Left renal pelvis (tissue), 4 donors: ENCODE measurements at regions not wholly inside any gene's neighbourhood (a gene's known extent, or its start where the extent isn't known, plus 50 kb on each side); places are given as distances from the start of the nearest gene placed in this dataset.

Source experiments
- DNase-seq, 4 donors: peaks; one replicate each; pipeline ENCODE4 v3.0.0-alpha.2; 2013; ENCODE audit warnings: low read depth in 4 of 4, low spot score in 3 of 4

DNA sequence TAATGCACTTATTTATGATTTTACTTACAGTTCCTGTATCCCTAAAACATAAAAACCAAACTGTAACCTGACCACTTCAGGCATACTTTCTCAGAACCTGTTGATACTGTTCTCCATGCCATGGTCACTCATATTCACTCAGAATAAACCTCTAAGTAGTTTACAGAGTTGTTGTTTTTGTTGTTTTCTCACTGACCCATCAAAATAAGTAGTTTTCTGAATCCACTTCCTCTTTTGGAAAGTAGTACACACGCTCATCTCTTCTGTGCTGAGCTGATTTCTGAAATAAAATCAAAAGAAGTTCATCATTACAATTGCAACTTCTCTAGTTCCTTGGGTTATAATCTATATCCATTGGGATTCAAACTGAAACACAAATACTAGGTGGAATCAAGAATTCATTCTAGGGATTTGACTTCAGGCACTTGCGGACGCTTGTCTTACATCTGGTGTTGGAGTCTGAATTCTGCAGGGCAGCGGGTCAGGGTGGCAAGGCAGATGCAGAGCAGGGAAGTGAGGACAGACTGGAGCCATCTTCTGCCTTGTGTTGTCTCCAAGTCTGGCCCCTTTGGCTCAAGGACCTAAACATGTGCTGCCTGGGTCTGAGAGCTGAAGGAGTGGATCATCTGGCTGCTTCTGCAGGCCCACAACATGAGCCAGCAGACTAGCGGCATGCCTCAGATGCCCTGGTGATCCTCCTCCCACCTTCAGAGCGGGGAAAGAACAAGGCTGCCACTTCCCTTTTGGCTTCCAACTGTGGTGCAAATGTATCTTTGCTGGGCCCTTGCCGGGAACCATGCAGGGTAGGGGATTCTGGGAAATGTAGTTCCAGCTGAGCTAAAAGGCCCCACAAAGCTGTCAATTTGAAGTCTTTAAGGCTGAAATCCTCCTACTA, 167.9 kb upstream of the MYLIP start:
- DNase-seq: no peak

DNA sequence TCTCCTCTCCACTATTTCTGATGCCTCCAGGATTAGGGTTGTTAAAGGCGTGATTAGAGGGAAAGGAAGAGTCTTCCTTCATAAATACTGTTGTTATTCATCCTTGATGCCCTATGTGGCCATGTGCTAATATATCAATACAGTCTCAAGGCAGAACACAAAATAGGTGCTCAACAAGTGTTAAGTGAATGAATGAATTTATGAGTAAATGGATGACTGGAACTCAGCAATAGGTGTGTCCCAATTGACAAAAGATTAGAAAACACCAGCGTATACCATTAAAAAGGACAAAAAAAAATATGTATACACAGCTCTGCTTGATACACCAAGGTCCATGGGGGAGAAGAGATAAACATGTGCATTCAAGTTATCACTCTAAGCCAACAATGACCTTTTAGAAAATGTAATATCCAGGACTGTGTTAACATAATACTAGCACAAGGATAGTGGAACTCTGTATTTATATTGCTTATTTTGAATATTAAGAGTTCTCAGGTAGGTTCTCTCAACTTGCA, 171.2 kb upstream of the MYLIP start:
- DNase-seq: no peak

DNA sequence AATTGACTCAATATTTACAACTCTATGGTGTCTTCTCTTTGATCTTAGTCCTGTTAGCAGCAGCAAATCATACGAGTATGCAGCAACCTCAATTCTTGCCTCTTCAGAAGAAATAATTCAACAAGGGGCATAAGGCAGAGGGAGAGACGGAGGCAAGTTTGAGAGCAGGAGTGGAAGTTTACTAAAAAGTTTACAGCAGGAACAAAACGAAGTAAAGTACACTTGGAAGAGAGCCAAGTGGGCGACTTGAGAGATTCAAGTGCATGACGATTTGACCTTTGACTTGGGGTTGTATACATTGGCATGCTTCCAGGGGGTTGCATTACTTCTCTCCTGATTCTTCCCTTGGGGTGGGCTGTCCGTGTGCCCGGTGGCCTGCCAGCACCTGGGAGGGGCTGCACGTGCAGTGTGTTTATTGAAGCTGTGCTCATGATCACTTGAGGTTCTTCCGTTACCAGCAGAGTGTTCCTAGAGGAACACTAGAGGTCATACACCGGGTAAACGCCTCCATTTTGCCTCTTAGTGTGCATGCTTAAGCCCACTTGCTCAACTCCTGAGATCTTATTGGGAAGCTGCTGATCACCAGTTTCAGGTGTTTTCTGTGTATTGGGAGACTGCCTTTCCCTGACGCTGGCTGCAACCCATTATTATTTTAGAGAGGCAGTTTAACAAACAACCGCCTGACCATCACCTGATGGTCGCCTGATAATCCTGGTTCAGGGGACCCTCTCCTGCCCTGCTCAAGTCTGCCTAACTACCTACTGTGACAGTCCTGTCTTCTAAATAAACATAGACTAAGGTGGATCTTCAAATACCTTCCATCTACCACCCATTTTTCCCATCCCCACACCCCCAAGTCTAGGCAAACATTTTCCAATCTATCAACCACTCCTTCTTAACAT, 172.4 kb upstream of the MYLIP start:
- peak; percentile 46 to 76 (median 57) for DNase-seq

DNA sequence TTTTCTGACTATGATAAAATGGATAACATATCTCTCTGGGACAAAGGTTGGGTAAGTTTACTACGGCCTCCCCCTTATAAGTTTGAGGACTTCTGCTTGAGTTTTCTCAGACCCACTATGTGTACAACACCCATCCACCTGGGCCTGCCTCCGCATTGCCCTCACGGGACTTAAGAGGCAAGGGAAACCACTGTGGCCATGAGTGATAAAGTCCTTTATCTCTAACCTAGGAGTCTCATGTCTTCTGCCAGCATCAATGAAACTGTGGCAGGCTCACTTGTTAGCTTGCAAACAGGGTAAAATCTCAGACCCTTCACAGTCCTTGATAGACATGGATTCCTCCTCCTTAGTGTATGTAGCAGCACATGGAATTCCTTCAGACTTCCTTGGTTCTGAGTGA, 173.4 kb upstream of the MYLIP start:
- no peak for DNase-seq

DNA sequence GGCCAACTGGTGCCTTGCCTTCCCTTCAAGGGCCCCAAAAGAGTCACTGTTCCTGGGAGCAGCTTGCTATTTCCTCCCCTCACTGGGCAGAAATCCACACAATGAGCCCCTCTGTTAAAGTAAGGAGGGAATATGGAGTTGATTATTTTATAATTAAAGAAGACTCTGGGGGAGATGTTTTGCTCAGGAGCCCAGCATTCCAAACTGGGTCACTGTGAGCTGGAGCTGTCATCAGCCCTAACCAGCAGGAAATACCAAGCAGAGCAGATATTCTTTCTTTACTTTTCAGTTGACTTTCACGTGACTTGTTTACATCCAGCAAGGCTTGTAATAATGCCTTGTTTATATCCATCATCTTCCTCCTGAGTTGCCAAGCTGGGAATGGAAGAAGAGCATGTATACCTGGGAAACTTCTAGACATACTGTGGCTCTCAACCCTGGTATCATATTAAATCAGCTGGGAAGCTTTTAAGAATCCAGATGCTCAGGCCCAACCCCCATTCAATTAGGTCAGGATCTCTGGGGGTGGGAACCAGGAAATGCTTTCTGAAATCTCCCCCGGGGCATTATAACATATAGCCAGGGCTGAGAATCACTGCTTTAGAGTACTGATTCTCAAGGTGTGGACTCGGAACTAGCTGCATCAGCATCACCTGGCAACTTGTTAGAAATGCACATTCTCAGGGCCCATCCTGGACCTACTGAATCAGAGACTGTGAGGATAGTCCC, 175.6 kb upstream of the MYLIP start:
- DNase-seq: no peak

DNA sequence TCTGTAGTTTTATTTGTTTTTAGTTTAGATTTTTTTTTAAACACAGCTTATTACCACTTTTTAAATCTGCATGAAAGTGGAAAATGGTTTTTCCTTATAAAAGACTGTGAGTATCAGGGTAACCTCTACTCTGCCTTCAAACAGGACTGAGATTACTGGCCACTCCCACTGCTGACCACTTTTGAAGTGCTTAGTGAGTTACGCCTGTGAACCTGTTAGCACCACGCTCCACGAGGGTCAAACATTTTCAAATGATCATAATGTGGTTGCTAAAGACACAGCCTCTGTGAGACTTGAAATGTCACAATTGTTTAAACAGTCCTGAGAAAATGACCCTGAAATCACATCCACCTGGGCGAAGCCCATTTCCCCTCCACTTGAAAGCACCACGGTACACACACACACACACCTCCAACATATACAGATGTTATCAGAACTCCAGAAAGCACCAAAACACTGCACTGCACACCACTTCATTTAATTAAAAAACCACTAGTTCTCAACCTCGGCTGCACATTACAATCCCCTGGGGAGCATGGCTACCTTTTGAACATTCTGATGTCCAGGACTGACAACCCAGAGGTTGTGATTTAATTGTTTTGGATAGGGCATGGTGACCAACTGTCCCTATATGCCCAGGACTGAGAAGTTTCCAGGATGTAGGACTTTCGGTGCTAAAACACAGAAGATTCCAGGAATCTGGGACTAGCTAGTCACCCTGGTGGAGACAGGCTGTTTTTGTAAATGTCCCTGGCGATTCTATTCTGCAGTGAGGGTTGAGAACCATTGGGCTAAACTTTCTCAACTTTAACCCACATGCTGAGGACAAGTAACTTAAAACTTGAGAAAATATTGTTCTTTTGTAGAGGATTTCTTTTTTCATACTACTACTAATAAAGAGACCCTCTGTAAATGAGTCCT, 176.4 kb upstream of the MYLIP start:
- no peak for DNase-seq

DNA sequence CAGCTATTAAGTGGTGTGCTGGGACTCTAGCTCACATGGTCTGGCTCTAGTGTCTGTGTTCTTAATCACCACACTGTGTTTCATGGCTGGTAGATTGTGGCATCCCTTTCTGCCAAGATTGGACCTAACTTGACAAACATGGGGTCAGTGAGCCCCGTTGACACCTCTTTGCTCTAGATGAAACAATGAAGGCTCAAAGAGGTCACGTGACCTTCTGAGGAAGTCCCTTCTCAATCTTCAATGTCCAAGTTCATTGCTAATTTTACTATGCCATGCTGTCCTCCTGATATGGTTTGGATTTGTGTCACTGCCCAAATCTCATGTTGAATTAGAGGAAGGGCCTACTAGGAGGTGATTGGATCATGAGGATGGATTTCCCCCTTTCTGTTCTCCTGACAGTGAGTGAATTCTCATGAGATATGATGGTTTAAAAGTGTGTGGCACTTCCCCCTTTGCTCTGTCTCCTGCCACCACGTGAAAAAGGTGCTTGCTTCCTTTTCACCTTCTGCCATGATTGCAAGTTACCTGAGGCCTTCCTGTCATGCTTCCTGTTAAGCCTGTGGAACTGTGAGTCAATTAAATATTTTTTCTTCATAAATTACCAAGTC, 177.8 kb upstream of the MYLIP start:
- no peak for DNase-seq

DNA sequence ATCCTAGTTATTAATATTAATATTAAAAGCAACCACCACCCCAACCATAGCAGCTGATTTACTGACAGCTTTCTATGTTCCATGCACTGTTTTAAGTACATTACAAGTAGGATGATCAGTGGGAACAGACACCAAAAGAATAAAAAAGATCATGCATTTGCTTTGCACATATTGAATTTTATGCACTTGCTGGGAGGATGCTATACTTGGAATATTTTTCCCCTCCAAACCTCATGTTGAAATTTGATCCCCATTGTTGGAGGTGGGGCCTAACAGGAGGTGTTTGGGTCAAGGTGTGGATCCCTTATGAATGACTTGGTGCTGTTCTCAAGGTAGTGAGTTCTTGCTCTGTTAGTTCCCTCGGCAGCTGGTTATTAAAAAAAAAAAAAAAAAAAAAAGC, 178.9 kb upstream of the MYLIP start:
- no peak for DNase-seq

DNA sequence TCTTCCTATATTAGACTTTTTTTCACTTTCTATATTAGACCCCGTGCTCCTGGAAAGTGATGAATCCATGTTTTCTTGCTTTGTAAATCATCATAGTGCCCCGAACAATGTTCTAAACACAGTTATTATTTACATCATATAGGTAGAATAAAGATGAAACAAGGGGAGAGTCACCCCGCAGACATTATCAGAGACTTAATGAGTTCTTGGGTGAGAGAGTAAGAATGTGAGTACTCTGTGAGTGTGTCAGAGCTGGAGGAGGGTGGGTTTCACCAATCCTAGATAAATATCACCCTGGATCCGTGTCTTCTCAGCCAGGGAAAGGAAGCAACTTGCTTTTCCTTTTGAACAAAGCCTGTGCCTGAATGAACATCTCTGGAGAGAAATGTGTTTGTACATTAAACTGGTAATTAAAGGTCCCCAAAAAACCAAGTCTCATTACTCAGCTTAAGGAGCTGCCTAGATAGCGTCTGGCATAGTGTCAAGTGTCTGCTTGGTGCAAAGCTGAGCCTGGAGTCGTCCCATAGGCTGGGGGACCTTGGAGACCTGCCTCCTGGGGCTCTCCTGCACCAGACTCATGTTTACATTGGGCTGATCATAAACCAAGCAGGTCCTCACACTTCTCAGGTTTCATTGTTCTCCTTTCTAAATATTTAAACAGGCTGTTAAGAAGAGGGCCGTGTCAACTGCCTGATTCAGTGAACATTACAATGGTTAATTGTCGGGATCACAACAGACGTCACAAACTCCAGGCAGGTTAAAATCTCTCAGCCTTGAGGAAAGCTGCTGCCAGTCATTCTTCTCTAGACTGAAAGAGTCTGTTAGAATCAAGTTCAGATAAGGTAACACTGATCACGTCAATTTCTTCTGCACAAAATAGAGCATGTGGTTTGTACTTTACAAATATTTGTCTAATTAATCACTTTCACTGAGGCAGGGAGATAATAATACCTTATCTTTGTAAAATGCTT, 179.7 kb upstream of the MYLIP start:
- DNase-seq: peak in 3 of 4 donors; percentile 45 to 77 (median 46)

DNA sequence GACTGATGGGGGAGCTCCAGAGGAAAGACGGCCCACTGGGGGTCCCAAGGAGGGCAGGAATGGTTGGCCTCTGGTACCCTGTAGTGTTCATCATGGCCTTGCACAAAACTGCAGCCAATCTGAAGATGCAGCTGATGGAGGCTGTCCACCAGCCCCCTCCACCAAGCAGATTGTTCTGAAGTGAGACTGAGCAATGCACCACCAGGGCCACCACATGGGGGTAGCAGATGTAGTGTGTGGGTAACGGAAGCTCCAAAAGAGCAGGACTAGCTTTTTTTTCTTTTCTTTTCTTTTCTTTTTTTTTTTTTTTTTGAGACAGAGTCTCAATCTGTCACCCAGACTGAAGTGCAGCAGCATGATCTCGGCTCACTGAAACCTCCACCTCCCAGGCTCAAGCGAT, 181.0 kb upstream of the MYLIP start:
- no peak for DNase-seq

DNA sequence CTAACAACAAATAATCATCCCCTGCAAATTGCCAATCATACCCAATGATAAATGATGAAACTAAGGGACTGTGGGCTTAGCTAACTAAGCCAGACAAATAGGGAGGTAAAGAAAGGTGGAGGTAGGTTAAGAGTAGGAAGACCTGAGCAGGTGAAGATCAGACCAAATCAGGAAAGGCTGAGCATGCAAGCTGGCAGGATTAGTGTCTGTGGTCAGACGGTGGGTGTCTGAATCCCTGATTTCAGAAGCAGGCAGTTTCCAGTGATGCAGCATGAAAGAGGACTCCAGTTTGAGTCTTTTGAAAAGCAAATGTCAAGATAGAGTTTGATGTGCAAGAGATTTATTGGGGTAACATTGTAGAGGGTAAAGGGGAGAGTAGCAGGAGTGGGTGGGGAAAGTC, 181.4 kb upstream of the MYLIP start:
- DNase-seq: no peak

DNA sequence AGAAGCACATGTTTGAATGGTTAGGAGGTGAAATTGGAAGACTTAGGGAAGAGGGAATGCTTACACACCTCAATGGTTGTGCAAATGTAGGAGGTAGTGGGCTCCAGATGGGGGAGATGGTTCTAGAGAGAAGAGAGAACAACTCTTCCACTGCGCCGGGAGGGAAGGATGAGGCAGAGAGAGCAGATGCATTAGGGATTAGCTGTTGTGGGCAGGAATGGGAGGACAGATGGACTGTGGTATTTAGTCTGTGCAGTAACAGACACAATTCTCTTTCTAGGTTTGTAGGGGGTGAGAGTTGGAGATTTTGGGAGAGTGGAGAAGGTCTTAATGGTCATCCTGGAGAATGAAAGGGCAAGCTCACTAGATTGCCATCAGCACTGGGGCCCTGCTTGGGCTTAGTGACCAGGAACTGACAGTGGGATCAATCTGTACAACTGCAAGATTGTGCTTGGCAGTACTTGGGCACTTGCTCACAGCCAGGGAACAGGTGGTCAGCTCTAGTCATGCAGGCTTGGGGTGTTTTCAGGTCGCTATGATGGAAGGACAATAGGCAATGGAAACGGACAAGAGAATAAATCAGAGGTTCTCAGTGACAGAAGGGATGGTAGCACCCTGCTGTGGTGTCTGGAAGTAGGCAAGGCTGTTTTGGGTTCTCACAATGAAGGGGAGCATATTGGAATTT, 182.0 kb upstream of the MYLIP start:
- no peak for DNase-seq

DNA sequence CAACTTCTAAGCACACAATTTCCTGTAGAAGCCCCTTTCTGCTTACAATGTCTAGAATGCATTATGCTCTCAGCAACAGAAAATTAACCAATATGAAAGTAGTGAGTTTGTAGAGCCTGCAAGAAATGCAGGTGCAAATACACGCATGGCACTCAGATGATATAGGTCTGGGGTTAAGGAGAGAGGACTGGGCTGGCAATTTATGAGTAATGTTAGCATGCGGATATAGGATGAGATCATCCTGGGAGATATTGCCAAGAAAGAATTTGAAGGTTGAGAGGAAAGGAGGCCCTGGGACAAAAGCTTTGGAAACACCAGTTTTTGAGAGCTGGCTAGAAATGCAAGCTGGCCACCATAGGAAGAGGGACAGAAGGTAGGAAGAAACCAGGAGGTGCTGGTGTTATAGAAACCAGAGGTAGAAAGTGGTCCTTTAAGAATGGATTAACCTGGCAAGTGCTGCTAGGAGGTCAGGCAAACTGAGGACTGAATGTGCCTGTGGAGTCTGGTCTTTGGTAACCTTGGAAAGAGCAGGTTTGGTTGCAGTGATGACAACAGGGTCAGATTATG, 183.2 kb upstream of the MYLIP start:
- DNase-seq: no peak

DNA sequence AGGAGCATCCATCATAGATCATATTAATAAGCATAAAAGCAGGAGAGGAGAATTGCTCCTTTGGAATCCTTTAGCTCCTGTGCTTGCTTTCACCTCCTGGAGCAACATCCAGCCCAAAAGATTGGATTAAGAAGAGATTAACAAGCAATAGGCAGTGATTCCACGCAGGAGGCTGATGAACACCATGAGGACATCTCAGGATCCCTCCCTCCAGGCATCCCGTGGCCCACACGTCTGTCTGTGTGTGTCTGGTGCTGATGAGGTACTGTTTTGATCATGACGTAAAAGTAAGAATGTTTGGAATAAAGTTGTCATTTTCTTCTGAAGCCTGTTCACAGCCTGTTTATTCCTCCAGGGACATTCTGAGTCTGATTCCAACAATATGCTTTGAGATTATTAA, 185.5 kb upstream of the MYLIP start:
- DNase-seq: no peak

DNA sequence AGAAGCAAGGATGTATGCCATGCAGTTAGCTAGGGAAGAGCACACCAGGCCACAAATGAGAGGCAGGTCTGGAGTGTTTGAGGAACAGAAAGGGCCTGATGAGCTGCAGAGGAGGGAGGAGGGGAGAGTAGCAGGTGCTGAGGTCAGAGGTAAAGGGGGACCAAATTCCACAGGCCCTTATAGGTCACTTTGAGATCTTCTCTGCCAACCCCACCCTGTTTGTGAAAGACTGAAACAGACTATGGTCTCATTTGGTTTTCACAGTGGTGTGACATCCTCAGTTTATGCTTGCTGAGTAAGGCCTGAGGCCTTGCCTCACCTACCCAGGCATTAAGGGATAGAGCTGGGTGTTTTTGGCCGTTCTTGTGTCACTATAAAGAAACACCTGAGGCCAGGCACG, 187.7 kb upstream of the MYLIP start:
- DNase-seq: no peak

DNA sequence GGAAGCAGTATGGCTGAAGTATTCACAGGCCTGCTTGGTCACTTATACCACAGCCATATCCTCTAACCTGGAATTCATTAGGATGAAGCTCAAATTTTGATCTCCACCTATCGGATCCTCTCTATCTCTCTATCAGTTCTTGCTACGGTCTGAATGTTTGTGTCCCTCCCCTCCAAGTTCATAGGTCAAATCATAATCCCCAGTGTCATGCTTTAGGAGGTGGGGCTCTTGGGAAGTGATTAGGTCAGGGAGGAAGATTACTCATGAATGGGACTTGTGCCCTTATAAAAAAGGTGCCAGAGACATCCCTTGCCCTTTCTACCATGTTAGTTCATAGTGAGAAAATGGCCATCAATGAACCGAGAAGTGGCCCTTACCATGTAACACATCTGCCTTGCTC, 190.8 kb upstream of the MYLIP start:
- no peak for DNase-seq

DNA sequence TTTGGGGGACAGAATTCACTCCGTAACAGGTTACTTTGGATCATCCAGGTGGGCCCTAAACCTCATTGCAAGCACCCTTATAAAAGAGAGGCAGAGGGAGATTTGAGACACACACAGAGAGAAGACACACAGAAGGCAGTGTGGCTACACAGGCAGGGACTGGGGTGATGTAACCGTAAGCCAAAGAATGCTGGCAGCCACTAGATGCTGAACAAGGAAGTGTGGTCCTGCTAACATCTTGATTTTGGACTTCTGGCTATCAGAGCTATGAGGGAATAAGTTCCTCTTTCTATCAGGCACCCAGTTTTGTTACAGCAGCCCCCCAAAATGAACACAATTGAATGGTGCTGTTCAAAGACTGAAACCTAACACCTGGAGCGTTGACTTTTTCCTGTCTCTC, 191.3 kb upstream of the MYLIP start:
- DNase-seq: no peak
